ENCODE measurements at regions not wholly inside any gene's neighbourhood (a gene's known extent, or its start where the extent isn't known, plus 50 kb on each side); places are given as distances from the start of the nearest gene placed in this dataset.

DNA sequence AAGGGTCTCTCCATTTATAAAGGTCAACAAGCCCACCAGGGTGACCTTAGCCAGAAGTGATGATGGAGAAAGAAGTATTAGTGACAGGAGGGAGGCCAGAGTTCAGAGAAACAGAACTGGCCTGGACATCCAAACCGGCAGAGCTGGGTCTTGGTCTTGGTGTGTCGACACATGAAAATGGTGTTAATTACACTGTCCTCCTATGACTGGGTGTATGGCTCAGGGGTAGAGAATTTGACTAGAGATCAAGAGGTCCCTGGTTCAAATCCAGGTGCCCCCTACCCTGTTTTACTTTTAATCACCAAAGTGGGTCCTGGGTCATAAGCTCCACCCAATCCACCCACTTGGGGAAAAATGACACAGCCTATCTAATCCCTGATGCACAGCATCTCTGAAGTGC, 110.6 kb upstream of the ZNF746 start:
- Histone ChIP-seq H3K27me3 (replicated peaks in 1 of 4; ENCODE audit: control insufficient read depth in 3 of 4, extremely low read depth in 1 of 4, insufficient read depth in 3 of 4, low read length in 3 of 4) (no peaks in the 10 kb centered on the region), H3K56ac (replicated peaks; ENCODE audit: insufficient read length, low read depth, low read length) (no peak overlapping the region), H3K18ac (ENCODE audit: extremely low read depth, low read length) (no peak overlapping the region), H3K9ac (replicated peaks in 1 of 4; ENCODE audit: extremely low read depth in 1 of 4, low read depth in 3 of 4, low read length in 3 of 4) (no peak overlapping the region), H4K5ac (ENCODE audit: insufficient read length, low read depth, low read length) (no peak overlapping the region), H3K4me2 (ENCODE audit: insufficient read depth in 1 of 2, low read depth in 2 of 2, low read length in 2 of 2) (no peak overlapping the region), H2BK120ac (replicated peaks; ENCODE audit: low read depth, low read length) (no peak overlapping the region), H4K20me1 (replicated peaks in 1 of 2; ENCODE audit: control insufficient read depth in 1 of 2, insufficient read depth in 2 of 2, low read length in 2 of 2) (peaks cover 0 to 5% of the 10 kb centered on the region in 2 experiments), H3K79me1 (ENCODE audit: low read depth, low read length) (no peaks in the 10 kb centered on the region; the same call in 1 of the 2 replicates), H3K4me1 (replicated peaks in 1 of 4; ENCODE audit: control insufficient read depth in 3 of 4, insufficient read depth in 4 of 4, low read length in 3 of 4) (no peaks in the 10 kb centered on the region), H4K8ac (ENCODE audit: extremely low read depth, insufficient read depth, low read length) (no peak overlapping the region), H3K23ac (ENCODE audit: insufficient read length) (no peak overlapping the region), H3K4me3 (ENCODE audit: extremely low read depth in 1 of 4, insufficient read depth in 2 of 4, low read depth in 3 of 4, low read length in 4 of 4) (no peak overlapping the region), H3K4ac (replicated peaks; ENCODE audit: insufficient read length, low read depth, low read length) (no peak overlapping the region), H2BK15ac (ENCODE audit: low read length) (no peak overlapping the region), H2AFZ (ENCODE audit: low read length) (no peak overlapping the region), H3K79me2 (ENCODE audit: control insufficient read depth in 1 of 2, insufficient read depth in 2 of 2, low read length in 2 of 2) (no peaks in the 10 kb centered on the region), H2BK5ac (ENCODE audit: low read depth, low read length) (no peak overlapping the region), H3K23me2 (ENCODE audit: low read depth, low read length) (no peaks in the 10 kb centered on the region), H4K91ac (replicated peaks; ENCODE audit: insufficient read length, low read length) (no peak overlapping the region), H3K27ac (ENCODE audit: low read depth, low read length) (no peak overlapping the region), H3K36me3 (ENCODE audit: control insufficient read depth in 2 of 4, insufficient read depth in 4 of 4, low read length in 3 of 4) (peaks cover 8 to 33% (median 14%) of the 10 kb centered on the region in 4 experiments; a peak in 7 of 8 replicates), H3K14ac (ENCODE audit: insufficient read length) (no peak overlapping the region), H2AK5ac (ENCODE audit: low read depth, low read length) (no peak overlapping the region), H3K9me3 (ENCODE audit: insufficient read depth in 2 of 2, low read depth in 1 of 2, low read length in 1 of 2) (no peaks in the 10 kb centered on the region), H2BK20ac (ENCODE audit: low read length) (no peak overlapping the region), H2BK12ac (ENCODE audit: low read depth, low read length) (no peak overlapping the region)
- WGBS, 2 experiments (ENCODE audit: extremely low coverage in 1 of 2, insufficient coverage in 1 of 2, insufficient read length in 1 of 2, insufficient replicate concordance in 2 of 2, low coverage in 1 of 2, low lambda C conversion rate in 2 of 2, missing lambda C conversion rate in 1 of 2): 88% methylated on average over 2 of the region's 2 CpGs; no CpG with 5 or more reads in 1 of the 2 experiments
- ChIA-PET CTCF (ENCODE audit: partially characterized antibody) (interaction anchor here (0.9 to 2.0 kb wide), 5 partner anchors 10 to 109 kb away, joined by 3 to 10 read pairs (median 3); no protein-coding TSS in a partner anchor), POLR2A (ENCODE audit: partially characterized antibody) (interaction anchor here (1.1 to 1.7 kb wide), 4 partner anchors 10 to 39 kb away, joined by 3 to 4 read pairs (median 4); no protein-coding TSS in a partner anchor)
- no peak for TF ChIP-seq YY1 (IDR thresholded peaks at IDR 0.05; ENCODE audit: low read depth, low read length)
- TF ChIP-seq TBP (IDR thresholded peaks at IDR 0.05; ENCODE audit: low read depth, low read length): peak; percentile 93
- DNase-seq (ENCODE audit: low read depth in 1 of 2, low spot score in 2 of 2) (no peak), FAIRE-seq (no peak)

Data from H1 (cell line).